HG03103 (cell line): ENCODE measurements at regions not wholly inside any gene's neighbourhood (a gene's known extent, or its start where the extent isn't known, plus 50 kb on each side); places are given as distances from the start of the nearest gene placed in this dataset.
"Not testable (repeated sequence)": the region's sequence is repeated elsewhere in the genome, so short reads cannot be mapped to it uniquely, and the experiment has no call there.

Experiments used
- ATAC-seq: cut with Tn5 transposase; IDR thresholded peaks from one replicate; pipeline ENCODE4 v1.9.1; 2021; ENCODE audit warnings: low read depth; ENCODE audit not compliant: unreplicated experiment

DNA sequence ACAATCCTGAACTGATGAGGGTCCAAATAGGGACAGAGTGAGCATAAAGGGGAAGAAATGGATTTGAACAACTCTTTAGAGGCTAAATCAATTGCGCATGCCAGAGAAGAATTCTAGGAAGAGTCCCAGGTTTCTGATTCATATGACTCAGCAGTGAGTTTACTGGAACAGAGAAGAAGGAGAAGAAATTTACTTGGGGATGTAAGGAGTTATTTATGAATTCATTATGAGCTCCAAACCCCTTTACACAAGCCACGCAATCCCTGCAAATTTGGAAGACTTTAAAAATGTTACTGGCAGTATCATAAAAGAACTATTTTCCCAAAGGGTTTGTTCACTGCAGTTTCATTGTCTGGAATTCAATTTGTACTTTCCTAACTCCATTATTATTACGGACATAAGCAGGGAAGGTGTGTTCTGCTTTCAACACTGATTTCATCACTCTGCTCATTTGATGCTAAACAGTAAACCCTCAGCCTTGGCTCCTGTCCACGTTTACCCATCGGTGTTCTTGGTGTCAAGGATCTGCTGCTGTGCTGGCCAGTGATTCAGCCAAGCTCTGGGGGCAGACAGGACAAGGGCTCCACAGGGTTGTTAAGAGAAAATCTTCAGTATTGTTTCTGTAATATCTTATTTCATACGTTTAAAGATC lies 273.7 kb downstream of the HNRNPD start:
- no peak for ATAC-seq

- no peak for ATAC-seq
Measured at GRCh38 chr4:82097504-82097903, 276.3 kb downstream of the HNRNPD start.

- ATAC-seq: no peak
Measured at GRCh38 chr4:82090717-82091116, 283.1 kb downstream of the HNRNPD start.

GRCh38 chr4:82084747-82085146 lies 289.0 kb downstream of the HNRNPD start:
- no peak for ATAC-seq

GRCh38 chr4:82077471-82077995 lies 296.3 kb downstream of the HNRNPD start:
- ATAC-seq: not testable (repeated sequence)

DNA sequence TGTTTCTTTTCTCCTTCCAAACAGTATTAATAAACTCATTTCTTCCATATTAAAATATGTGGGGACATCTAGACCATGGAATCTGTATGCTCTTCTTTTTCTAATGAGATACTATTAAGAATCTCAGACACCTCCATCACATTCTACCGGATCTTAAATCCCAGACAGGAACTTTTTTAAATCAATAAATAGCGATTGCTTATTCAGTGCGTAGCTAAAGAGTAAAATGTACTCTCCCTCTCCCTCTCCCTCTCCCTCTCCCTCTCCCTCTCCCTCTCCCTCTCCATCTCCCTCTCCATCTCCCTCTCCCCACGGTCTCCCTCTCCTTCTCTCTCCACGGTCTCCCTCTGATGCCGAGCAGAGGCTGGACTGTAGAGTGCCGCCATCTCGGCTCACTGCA lies 297.0 kb downstream of the HNRNPD start:
- ATAC-seq: no peak

GRCh38 chr4:82076359-82076758 lies 297.4 kb downstream of the HNRNPD start:
- no peak for ATAC-seq

DNA sequence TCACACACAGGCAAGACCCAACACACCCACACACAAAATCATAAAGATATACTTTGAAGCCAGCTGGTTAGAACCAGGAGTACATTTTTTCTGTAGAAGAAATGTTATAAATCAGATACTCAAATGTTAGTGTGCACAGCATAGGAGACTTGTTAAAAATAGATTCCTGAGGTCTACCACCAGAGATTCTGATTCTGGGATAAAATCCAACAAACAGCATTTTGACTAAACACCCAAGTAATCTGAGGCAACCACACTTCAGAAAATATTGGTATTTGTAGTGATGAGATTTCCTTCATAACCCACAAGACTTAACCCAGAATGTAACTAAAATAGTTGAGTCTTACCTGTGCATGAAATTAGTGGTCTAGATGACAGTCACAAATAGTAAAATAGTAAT lies 301.8 kb downstream of the HNRNPD start:
- ATAC-seq: no peak

- ATAC-seq: no peak
Measured at GRCh38 chr4:82069883-82070638, 303.7 kb downstream of the HNRNPD start.

GRCh38 chr4:82063017-82063416 lies 310.8 kb downstream of the HNRNPD start:
- no peak for ATAC-seq

GRCh38 chr4:82057990-82058544 lies 315.7 kb downstream of the HNRNPD start:
- no peak for ATAC-seq

DNA sequence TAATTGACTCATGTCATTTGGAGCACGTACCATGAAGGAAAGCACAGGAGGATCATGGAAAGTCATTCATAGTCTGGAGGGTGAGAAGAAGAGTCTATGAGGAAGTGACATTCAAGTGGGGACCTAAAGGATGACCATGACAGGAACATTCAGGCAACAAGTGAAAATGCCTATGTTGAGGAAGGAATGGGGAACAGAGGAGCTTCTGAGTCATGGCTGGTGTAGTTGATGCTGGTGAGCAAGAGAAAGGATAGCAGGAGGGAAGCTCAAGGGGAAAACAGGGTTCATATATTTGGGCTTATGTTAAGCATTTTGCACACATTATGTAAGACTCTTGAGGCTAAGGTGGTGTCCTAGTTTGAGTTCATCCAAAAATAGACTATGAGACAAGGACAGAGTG lies 318.6 kb downstream of the HNRNPD start:
- ATAC-seq: no peak

- ATAC-seq: no peak
Measured at GRCh38 chr4:82053396-82053795, 320.4 kb downstream of the HNRNPD start.

- ATAC-seq: no peak
Measured at GRCh38 chr4:82050796-82051195, 323.0 kb downstream of the HNRNPD start.

DNA sequence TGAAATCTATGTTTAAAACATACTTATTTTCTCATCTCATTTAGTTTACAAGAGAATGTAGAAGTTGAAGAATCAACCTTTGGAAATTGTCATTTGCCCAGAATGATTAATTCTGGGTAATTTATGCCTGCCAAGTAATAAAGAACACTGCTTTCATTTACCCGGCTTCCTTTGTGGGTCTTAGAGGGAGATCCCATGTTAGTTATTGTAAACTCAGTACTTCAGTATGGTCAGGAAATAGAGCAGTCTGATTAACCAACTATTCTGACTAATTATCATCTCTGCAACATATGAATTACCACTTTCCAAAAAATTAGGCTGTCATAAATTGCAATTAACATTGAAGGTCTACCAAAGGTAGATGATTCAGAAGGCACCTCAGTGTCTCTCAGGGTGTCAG lies 324.5 kb downstream of the HNRNPD start:
- no peak for ATAC-seq

GRCh38 chr4:82047731-82048130 lies 326.1 kb downstream of the HNRNPD start:
- ATAC-seq: no peak

DNA sequence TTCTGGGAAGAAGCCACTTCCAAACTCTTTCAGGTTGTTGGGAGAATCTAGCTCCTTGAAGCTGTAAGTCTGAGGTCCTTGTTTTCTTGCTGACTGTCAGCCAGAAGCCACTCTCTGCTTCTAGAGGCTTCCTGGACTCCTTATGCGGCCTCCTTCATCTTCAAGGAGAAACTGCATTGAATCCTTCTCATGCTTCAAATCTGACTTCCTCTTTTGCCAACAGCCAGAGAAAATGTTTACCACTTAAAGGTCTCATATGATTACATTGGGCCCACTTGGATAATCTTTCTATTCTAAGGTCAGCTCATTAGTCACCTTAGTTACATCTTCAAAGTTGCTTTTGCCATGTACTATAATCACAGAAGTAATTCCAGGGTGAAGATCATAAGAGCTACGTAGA lies 327.0 kb downstream of the HNRNPD start:
- ATAC-seq: no peak

- ATAC-seq: no peak
Measured at GRCh38 chr4:82045267-82045666, 328.5 kb downstream of the HNRNPD start.

GRCh38 chr4:82044141-82044993 lies 329.4 kb downstream of the HNRNPD start:
- no peak for ATAC-seq

DNA sequence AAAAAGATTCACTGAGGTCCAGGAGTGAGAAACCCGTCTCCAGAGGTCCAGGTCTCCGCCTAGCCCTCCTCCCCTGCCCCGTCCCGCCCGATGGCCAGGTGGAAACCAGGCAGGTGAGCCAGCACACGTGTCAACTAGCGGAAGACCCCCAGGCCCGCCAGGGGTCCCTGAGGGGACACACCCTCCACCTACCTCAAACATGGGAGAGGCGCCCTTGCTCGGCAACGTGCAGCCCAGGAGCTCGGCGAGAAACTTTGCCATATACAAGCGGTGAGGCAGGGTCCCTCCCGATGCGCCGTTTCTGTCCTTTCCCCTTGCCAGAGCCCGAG lies 330.0 kb downstream of the HNRNPD start:
- ATAC-seq: no peak
